Forelimb muscle (tissue), 1 donor: ENCODE measurements at regions not wholly inside any gene's neighbourhood (a gene's known extent, or its start where the extent isn't known, plus 50 kb on each side); places are given as distances from the start of the nearest gene placed in this dataset.
"Not testable (repeated sequence)": the region's sequence is repeated elsewhere in the genome, so short reads cannot be mapped to it uniquely, and the experiment has no call there.

Source experiments
- DNase-seq: peaks from one replicate; pipeline ENCODE4 v3.0.0-alpha.2; 2013; ENCODE audit warnings: low read depth

DNA sequence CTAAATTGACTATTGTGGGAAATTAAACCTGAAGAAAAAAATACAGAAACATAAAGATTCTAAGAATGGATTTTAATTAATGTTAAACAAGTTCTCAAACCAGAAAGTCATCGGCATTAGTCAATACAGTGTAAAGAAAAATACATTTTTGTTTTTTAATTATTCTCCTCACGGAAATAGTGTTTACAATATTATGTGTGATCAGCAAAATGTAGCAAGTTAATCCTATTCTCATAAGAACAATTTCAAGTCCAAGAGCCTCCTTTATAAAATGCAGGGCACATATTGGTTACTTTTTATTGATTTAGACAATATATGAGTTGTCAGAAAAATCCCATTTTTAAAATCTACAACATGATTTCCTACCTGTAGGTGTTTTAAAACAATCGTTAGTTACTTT, 158.0 kb upstream of the MGAT4C start:
- DNase-seq: no peak

DNA sequence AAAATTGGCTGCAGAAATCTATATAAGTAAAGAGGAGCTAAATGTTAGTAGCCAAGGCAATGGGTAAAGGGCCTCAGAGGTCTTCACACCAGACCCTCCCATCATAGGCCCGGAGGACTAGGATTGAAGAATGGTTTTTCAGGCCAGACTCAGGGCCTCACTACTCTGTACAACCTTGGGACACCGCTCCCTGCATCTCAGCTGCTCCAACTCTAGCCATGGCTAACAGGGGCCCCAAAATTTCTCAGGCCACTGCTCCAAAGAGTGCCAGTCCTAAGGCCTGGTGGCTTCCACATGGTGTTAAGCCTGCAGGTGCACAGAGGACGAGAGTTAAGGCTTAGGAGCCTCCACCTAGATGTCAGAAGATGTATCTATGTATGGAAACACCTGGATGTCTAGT, 155.5 kb upstream of the MGAT4C start:
- DNase-seq: no peak

DNA sequence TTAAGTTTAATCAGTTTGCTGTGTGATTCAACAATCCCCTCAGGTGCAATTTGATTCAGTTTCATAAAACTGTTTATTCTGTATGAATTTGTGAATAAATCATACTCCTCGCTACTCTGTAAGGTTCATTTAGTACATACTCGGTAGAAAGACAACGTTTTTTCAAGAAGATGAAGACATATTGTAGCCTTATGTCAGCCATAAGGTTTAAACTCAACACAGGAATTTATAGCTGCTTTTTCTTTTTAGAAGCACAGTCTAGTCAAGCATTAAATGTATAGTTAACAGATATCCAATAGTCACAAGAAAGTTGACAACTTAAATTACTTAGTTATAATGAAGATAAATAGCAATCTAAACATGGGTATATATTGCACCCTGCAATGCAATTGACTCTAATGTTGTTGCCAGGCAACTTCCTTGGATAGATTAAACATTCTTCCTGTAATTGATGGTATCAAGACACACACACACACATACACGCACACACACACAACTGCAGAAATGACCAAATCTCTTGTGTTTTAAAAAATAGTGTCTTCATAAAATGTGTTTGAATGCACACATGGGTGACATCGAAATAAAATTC, 151.5 kb upstream of the MGAT4C start:
- no peak for DNase-seq

DNA sequence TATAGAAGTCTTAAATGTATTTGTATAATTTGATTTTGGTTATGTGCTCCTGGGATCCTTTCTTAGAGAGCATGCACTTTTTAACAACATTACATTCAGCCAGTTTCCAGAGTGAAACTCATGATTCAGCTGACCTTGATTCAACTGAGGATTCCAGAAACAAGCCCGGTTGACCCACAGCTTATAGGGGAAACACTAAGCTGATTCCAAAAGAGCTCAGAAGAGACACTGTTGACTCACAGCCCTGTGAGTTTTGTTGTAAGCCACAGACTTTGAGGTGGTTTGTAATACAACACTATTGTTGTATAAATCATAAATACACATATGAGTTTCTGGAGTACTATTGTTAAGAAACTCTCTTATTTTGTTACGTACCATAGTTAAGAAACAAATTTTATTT, 133.8 kb upstream of the MGAT4C start:
- no peak for DNase-seq

DNA sequence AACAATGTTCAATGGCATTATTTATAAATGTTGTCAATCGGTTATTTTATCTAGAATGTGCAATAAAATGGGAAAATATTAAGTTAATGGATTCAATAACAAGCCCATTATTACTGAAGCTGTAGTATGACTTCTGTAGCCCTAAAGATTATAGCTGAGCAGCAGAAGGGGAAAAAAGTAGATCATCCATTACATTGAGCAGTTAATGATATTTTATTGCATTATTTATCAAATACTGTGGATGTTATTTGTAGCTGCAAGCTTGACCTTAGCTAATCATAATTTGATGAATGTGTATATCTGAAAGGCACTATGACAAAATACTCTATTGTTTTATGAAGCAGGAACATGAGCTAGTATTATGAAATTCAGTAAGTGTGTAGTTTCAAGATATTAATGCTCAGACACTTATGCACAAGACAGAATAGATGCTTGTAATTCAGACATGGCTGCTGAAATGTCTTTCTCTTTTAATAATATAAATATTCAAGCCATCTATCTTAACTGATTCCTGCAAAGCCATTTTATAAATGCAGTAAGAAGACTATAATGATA, 131.5 kb upstream of the MGAT4C start:
- no peak for DNase-seq

DNA sequence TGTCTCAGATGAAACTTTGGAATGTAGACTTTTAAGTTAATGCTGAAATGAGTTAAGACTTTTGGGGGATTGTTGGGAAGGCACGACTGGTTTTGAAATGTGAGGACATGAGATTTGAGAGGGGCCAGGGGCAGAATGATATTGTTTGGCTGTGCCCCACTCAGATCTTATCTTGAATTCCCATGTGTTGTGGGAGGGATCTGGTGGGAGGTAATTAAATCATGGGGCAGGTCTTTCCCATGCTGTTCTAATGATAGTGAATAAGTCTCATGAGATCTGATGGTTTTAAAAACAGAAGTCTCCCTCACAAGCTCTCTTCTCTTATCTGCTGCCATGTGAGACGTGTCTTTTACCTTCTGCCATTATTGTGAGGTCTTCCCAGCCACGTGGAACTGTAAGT, 127.6 kb upstream of the MGAT4C start:
- not testable (repeated sequence) for DNase-seq

DNA sequence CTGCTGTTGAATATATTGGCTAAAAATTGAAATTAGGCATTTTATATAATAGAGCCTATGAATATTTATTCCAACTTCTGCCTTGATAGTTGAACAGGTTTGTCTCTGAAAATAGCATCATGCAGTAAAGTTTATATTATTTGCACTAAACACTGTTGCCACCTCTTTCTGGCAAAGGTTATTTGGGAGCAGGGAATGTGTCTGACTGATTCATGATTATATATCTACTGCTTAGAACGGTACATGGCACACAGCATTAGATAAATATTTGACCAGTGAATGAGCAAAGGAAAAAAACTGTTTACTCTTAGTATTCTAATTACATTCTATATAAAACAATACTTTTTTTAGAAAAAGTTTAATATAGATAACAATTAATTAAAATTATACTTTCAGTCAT, 123.1 kb upstream of the MGAT4C start:
- DNase-seq: no peak

DNA sequence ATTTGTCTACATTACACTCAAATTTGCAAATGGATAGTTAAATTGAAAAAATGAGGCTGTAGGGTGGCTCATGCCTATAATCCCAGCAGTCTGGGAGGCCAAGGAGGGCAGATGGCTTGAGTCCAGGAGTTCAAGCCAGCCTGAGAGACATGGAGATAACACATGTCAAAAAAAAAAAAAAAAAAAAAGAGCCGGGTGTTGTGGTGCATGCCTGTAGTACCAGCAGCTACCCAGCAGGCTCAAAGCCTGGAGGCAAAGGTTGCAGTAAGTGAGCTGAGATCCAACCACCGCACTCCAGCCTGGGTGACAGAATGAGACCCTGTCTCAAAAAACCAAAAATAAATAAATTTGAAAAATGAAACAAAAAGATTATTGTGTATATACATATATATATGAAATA, 119.9 kb upstream of the MGAT4C start:
- DNase-seq: no peak

DNA sequence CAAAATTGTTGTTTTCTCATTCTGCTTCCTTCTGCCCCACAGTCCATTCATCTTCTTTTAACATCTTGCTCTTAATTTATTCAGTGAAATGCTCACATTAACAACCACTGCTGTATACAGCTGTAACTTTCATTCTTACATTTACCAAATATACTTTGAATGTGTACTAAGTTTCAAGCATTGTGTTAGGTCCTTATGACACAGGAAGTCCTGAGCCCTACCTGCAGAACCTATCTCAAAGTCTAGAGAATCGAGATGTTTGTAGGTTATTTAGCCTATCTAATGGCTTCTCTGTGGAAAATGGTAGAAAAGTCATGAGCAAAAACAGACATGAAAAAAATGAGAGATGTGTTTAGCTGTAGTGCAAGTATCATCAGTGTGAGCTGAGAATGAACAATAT, 117.6 kb upstream of the MGAT4C start:
- DNase-seq: no peak

DNA sequence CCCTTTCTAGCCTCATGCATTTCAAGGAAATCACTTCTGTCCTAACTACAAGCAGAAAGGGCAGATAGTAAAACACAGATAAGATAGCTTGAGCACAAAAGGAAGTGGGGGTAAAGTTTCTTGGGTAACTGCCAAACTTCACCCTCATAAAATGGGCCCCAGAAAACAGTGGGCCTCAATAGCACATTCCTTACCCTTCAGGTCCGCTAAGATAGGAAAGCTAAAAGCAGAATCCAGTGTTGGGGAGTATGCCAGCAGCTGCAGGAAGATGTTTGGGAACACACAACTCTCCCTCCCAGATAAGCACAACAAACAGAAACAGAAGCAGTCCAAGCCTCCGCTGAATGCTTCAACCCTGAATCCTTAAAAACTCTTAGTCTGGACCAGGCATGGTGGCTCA, 110.9 kb upstream of the MGAT4C start:
- no peak for DNase-seq

DNA sequence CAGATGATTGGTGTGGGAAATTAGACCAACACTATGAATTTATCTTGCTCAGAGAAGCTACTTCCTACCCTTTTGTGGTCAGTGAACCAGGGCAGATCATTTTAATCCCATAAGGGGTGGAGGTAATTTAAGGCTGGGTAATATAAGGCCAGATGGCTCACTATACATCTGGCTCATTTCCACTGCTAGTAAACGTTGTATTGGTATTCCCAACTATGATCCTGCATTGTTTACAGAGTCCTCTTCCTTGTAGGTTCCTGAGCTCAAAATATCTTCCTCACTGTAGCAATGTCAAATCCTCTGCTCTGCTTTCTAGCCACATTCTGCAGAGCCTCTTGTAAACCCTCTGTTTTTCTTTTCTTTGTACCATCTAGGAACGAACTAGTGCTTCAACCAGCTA, 93.0 kb upstream of the MGAT4C start:
- no peak for DNase-seq

DNA sequence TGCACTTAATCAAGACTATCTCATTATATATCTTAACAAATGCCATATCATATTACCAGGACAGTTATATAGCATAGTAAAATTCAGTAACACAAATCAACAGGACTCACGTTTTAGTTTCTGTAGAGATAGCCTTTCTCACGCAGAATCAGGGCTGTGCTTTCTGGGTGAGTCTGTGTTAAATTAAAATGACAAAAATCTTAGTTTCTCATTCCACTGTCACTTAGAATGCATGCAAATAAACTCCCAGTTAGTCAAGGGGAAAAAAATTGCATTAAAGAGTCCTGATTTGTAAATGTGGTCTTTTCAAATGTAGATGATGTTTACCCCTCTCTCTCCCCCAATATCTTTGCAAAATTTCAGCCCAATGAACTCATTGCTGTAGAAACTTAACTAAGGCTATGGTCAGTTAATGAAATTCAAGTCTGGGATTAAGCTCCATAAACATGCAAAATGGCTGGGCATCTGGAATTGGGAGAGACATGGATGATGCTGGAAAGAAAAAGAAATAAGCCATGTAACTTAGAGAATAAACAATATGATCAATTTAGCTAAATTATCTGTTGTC, 77.8 kb upstream of the MGAT4C start:
- DNase-seq: no peak

DNA sequence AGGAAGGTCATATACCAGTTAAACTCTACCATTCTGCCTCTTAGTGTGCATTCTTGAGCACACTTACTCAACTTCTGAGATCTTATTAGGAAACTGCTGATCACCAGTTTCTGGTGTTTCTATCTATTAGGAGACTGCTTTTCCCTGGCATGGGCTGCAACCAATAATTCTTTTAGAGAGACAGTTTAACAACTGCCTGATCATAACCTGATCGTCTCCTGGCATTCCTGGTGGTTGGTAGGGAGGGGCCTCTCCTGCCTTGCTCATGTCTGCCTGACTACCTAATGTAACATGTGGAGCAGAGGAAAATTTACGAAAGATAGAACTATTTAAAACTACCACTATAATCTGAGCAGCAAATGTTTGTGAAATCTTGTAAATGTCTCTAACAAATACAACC, 75.3 kb upstream of the MGAT4C start:
- DNase-seq: no peak

DNA sequence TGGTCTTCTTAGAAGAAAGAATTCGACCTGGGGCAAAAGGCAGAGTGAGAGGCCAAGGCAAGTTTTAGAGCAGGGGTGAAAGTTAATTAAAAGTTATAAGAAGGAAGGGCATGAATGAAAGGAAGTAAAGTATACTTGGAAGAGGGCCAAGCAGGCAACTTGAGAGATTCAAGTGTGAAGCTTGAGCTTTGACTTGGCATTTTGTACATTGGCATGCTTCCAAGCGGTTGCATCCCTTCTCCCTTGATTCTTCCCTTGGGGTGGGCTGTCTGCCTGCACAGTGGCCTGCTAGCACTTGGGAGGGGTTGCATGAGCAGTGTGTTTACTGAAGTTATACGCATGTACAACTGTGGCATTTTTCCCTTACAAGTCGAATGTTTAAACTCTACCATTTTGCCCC, 74.8 kb upstream of the MGAT4C start:
- DNase-seq: no peak

DNA sequence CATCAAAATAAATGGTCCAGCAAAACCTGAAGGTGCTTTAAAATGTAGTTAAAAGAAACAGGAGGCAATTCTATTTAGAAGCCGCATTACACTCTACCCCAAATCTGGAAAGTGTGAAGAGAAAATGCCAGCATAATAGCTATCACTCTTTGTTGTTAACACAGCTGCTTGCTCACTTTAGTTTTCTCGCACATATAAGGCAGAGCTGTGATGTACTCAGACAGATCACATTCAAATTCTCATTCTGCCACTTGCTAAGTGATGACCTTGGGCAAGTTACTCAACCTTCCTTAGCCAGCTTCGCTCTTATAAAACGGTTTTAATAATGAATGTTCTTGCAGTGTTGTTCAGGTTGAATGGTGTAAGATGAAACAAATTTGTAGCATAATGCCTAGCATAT, 56.0 kb upstream of the MGAT4C start:
- DNase-seq: no peak
